NCI-H128 (cell line): ENCODE measurements at regions not wholly inside any gene's neighbourhood (a gene's known extent, or its start where the extent isn't known, plus 50 kb on each side); places are given as distances from the start of the nearest gene placed in this dataset.

ENCODE experiments used
- DNase-seq: peaks from one replicate; lab custom pipeline; 2025; ENCODE audit not compliant: unreplicated experiment; lab: John Stamatoyannopoulos, UW

GRCh38 chr17:5861246-5861645 is 208.9 kb upstream of the WSCD1 start:
- DNase-seq: no peak

DNA sequence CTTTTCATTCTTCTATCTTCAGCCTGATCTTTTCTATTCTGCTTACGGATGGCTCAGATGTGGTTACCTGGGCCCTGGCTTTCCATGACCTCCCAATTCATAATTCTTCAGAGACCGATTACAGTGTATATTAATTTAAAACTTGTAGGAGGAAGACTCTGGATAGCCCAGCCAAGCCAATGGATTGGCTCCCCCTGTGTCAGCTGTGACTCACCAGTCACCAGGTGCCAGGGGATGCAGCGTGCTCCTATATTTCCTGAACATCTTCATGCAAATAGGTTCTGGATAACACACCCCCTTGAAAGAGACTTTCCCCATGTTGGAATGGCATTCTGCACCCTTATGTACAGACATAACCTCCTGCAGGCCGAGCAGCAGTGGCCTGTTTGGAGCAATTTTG is 208.3 kb upstream of the WSCD1 start:
- DNase-seq: no peak

DNA sequence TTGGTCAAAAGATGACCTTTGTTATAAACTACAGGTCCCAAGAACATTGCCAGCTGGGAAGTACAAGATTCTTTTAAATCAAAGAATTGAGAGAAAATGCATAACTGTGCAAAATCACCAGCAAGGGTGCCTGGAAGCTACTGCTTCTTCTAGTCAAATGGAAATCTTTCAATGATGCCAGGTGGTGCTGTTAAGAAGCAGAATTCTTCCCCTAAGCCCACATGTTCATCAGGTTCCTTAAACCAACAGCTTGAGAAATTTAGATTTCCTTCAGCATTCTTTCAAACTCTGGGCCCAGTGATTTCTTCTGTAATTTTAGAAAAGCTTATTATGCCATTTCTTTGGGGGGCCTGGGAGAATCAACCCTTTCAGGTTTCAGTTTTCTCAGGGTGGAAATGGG is 207.8 kb upstream of the WSCD1 start:
- DNase-seq: no peak

DNA sequence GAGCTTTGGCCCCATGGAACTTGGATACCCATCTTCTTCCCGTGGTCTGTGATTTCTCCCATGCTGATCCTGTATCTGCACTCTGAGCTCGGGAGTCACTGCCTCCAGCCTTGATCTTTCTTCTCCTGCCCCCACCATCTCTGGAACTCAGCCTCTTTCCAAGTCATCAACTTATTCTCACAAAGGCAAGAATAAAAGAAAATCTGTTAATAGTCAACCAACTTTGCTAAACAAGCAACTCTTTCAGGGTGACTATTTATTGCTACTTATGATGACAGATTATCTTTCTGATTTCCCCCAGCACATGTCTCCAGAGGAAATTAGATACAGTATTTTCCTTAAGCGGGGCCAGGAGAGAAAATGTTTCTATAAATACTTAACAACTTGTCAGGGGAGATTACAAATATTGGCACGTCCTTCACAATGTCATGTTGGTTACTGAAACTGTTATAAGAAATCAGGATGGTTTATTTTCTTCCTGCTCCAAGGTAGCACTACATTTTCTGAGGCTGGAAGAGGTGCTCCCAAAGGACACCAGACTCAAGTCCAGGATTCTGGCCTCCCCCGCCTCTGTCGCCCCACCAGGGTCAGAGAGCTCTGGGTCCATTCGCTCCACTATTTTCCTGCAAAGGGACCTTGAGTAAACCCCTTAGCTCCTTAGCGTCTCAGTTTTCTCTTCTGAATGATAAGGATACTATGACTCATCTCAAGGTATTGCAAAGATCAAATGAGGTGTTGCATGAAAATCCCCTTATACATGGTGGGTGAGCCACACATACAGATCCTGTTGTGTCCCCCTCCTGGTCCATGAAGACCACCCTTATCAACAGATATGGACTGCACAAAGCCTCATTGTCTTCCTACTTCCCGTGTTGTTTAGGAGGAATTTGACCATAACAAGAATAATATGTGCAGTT is 205.2 kb upstream of the WSCD1 start:
- DNase-seq: no peak

- no peak for DNase-seq
These were observed 203.2 kb upstream of the WSCD1 start for GRCh38 chr17:5866978-5867377.

DNA sequence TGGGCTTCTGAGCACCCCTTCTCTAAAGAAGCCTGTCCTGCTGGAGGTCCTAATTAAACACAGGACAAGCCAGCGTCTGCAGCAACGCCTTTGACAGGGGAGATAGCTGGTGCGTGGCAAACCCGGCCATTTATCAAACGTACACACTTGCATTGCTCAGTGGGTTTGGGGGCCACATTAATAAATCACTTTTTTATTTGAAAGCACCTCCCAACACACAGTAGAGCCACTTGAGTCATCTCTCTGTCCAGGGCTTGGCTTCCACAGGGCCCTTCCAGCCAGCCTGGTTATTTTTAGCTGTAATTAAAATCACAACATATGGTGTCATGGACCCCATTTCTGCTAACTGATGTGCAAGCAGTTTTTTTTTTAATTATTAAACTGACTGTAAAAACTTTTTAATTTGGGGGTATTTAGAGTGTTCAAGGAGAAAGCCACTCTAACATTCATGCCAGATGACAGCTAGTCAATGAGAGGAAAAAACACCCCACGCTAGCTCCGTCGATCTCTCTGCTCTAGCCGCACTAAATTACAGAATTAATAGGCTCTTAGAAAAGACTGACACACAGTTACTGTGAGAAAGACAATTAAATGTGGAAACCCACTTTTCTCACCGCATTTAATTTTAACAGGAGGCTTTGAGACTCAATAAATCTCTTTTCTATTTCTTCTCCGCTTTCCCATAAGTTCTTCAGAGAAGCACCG is 201.0 kb upstream of the WSCD1 start:
- no peak for DNase-seq

DNA sequence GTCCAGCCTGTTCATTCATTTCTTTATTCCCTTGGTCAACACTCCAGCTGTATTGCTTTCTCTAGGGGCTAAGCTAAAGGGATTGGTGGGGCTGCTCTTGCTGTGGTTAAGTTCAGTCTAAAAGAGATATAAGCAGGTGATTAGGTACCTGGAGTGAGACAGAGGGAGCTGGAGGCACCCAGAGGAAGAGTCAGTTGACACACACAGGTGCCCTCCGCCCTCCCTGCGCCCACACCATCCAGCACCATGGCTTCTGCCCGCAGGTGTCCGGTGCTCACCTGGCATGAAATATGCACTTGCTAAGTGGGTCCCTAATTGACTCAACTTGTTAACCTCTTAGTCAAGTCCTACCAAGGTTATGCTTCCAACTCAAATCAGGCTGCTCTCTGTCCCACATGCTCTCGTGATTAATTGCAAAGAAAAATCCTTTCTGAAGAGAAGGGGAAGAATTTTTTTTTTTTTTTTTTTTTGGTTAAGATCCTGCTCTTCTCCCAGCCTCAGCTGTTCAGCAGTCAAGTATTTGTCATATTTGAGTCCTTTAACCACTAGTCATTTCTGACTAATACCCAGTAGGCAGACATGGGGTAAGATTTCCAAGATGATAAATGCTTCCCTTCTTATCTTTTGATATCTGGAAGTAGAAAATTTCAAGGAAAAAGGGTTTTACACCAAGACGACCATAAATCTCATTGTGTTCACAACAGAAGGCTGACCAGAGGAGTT is 199.8 kb upstream of the WSCD1 start:
- no peak for DNase-seq

DNA sequence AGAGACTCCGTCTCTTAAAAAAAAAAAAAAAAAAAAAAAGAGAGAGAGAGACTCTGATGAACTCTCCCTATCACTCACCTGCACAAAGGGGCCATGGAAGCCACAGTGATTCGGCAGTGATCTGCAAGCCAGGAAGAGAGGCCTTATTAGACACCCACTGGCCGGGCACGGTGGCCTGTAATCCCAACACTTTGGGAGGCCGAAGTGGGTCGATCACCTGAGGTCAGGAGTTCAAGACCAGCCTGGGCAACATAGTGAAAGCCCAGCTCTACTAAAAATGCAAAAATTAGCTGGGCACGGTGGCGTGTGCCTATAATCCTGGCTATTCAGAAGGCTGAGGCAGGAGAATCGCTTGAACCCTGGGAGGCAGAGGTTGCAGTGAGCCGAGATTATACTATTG is 198.5 kb upstream of the WSCD1 start:
- DNase-seq: no peak

- no peak for DNase-seq
These were observed 197.3 kb upstream of the WSCD1 start for GRCh38 chr17:5872831-5873230.

DNA sequence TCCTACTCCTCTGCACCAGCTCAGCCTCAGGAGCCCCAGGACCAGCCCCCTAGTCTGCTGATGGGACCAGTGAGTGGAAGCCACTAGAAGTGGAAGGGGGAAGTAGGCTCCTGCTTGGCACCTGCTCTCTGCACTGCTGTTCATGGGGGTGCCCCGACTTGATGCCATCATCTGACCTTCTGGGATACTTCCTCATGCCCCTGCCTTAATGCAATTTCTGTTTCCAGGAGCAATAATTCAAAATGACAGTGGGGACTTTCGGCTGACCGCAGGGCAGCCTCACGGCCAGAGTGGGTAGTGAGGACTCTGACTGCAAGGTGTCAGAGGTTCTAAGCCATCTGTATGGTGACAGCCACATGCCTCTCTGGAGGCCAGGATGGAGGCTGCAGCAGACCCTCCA is 196.4 kb upstream of the WSCD1 start:
- DNase-seq: no peak

GRCh38 chr17:5874486-5874885 is 195.7 kb upstream of the WSCD1 start:
- DNase-seq: no peak

GRCh38 chr17:5877366-5877765 is 192.8 kb upstream of the WSCD1 start:
- no peak for DNase-seq

DNA sequence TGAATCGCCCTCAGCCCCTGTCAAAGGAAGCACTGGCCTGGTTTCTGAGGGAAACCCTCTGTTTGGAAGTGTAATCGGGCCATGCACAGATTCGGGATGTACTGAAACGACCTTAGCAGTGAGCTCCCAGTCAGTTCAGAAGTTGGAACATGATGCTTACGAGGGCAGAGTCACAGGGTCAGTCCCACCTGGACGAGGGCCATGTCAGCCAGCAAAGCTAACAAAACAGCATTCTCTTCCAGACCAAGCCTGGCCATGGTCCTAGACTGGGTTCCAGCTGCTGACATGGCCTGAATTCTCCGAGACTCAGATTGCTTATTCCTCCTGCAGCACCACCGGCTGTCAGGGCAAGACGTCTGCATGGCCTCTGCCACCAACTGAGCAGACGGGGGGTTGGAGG is 192.2 kb upstream of the WSCD1 start:
- DNase-seq: no peak

- no peak for DNase-seq
These were observed 188.3 kb upstream of the WSCD1 start for GRCh38 chr17:5881849-5882248.

DNA sequence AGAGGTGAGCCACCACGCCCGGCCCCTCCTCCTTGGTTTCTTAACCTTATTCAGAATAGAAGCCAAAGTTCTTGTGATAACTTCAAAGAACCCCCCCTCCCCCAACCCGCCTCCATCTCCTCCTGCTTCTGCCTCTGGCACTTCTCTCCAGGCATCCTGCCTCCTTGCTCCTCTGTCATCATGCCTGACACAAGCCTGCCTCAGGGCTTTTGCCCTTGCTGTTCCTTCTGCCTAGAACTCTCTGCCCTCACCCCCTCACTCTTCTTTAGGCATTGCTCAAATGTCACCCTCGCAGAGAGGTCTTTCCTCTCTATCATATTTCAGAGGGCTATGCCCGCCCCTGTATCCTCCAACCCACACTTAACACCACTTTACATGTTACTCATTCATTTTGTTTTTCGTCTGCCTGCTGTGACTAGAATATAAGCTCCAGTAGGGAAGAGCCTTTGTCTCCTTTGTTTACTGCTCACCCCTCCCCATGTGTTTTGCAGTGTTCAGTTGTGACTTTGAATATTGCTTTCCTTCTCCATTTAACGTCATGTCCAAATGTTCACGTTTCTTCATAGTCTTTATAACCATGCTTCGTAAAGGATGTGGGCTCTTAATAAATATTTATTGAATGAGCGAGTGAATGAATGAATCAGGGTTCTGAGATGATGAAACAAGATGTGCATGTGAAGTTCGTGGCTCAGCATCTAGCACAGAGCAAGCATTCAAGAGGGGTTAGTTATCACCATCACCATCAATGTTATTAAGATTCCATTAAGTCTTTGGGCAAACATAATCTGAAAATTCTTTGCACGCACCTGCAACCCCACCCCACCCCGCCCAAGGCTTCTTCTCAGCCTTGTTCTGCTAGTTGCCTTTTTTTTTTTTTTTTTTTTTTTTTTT is 186.2 kb upstream of the WSCD1 start:
- no peak for DNase-seq

DNA sequence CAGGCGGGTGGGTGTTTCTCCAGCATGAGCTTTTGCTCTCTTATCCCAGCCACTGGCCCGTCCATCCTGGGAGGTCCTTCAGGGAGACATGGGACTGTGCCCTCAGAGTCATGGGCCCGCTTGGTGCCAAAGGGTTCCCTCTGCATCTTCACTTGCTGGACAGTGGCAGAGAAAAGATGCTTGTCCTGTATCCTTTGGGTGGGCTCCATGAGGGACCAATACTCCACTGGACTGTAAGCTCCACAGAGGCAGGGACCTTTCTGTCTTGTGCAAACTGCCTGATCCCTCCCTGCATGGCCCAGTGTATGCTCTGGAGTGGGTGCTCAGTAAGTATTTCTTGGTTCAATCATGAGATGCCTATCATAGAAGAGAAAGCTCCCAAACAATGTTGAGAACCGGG is 184.8 kb upstream of the WSCD1 start:
- no peak for DNase-seq

GRCh38 chr17:5888811-5889210 is 181.4 kb upstream of the WSCD1 start:
- no peak for DNase-seq

DNA sequence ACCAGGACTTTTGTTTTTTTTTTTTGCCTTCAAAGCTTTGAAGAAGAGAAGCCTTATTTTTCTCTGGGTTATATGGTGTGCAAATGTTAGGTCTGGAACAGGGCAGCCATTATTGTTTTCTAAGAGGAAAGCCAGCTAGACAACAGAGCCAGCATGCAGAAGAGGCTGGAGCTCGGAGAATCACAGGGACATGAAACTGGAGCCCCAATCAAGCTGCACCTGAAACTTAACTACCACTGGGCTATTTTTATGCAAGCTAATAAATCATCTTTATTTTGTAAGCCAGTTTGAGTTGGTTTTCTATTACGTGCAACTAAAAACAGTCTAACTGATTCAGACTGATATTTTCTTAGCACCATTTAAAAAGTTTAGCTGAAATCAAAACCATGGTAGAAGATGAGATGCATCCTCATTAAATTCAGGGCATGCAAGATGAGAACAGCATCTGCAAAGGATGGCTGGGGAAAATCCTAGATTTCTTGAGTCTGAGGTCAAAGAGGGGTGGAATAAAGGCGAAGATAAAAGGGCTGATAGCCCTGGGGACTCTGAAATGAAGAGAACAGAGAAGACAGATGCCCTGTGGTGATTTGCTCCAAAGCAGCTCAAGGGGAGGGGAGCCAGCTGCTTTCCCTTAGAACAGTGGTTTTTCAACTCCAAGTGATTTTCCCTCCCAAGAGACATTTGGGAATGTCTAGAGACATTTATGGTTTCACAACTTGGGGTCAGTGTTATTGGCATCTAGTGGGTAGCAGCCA is 177.1 kb upstream of the WSCD1 start:
- DNase-seq: no peak

- DNase-seq: no peak
These were observed 176.4 kb upstream of the WSCD1 start for GRCh38 chr17:5893741-5894140.

- DNase-seq: no peak
These were observed 174.9 kb upstream of the WSCD1 start for GRCh38 chr17:5895276-5895675.
